Motor neuron (in vitro differentiated cells): ENCODE measurements at regions not wholly inside any gene's neighbourhood (a gene's known extent, or its start where the extent isn't known, plus 50 kb on each side); places are given as distances from the start of the nearest gene placed in this dataset.
"Not testable (repeated sequence)": the region's sequence is repeated elsewhere in the genome, so short reads cannot be mapped to it uniquely, and the experiment has no call there.

Experiments used
- ATAC-seq, 8 experiments: fragments of 200-7000 bp; cut with Tn5 transposase; replicated peaks in 6 of 8; 2 replicates each; pipeline ENCODE4 v1.8.0; 2021; ENCODE audit warnings: mild to moderate bottlenecking in 8 of 8, moderate library complexity in 8 of 8
- H3K27ac ChIP-seq, 2 donors: fragments of 250-450 bp; sonication (Bioruptor Pico); 2 replicates each; pipeline ENCODE4 v1.9.0; 2021; ENCODE audit warnings: antibody characterized with exemption in 2 of 2, mild to moderate bottlenecking in 2 of 2, moderate library complexity in 1 of 2
- H3K4me1 ChIP-seq, 2 donors: fragments of 250-450 bp; sonication (Bioruptor Pico); replicated peaks in 1 of 2; 2 replicates each; pipeline ENCODE4 v1.6.1; 2021; ENCODE audit warnings: antibody characterized with exemption in 2 of 2, mild to moderate bottlenecking in 2 of 2, moderate library complexity in 1 of 2
- H3K4me3 ChIP-seq, 5 donors: fragments of 250-450 bp; sonication (Bioruptor Pico); 2 replicates each; pipeline ENCODE4 v1.9.0; 2021; ENCODE audit warnings: antibody characterized with exemption in 5 of 5, mild to moderate bottlenecking in 5 of 5, moderate library complexity in 4 of 5
- WGBS, 10 experiments: fragments of 450-650 bp; shearing (Covaris generic); methylation state at CpG; one replicate each; pipeline ENCODE4 v1.0.0; 2022; 5-methylcytosine and 5-hydroxymethylcytosine counted together
- in situ Hi-C, 9 experiments: fragments of 400-800 bp; cut with MboI; loops; one replicate each; pipeline ENCODE4 v1.15.0; 2021; ENCODE audit warnings: low sequenced_read_pairs in 9 of 9, low pct_unique_long_range_greater_than_20kb in 2 of 9; ENCODE audit not compliant: unreplicated experiment in 9 of 9

DNA sequence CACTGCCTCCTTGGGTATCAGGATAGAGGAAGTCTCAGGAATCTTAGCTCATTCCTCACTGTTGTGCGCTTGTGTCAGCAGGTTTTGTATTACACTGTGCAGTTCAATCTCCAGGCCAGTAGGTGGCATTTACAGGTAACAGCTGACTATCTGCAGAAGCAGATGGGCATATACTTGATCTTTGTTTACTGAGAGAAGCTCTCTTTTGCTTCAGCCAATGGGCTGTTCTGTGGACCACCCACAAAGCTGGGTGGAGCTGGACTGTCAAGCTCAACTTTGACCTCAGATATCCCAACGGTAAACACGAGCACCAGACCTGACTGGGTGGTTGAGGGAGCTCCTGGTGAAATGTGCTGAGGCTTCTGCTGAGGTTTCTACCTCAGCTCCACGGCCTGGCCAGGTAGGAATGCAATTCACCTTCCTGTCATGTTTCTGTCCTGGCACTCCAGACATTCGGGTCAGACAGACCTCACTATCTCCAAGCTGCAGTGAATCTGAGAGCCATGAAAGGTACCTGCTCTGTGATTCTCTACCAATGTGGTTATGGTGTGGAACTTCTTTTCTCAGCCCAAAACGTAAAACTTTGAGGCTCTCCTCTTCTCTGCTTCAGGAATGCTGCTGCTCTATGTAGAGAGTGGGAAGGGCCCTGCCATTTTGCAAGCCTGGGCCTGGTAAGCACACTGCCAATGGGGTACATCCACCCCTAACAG is 167.9 kb upstream of the ACTBL2 start:
- ATAC-seq = peak in 3 of 8 experiments; percentile 85 to 91 (median 91)

GRCh38 chr5:57642698-57643097 is 160.1 kb upstream of the ACTBL2 start:
- no peak overlapping the region for H3K27ac ChIP-seq
- in situ Hi-C loops = no loop called here
- 83 to 100% (median 91%) methylated on average over 1 to 2 of the region's 2 CpGs for WGBS, 10 experiments
- no peak for ATAC-seq
- H3K4me1 ChIP-seq = no peaks in the 10 kb centered on the region
- no peak overlapping the region for H3K4me3 ChIP-seq

More for the DNA sequence above, 167.9 kb upstream of the ACTBL2 start:
- Histone ChIP-seq H3K27ac (no peak overlapping the region), H3K4me3 (no peak overlapping the region), H3K4me1 (peaks cover 0 to 7% of the 10 kb centered on the region in 2 donors)
- in situ Hi-C loops = no loop called here
- WGBS, 10 experiments = 11 to 100% (median 83%) methylated on average over 1 to 6 of the region's 6 CpGs; no CpG with 5 or more reads in 3 of the 10 experiments

GRCh38 chr5:57642066-57642465 is 159.5 kb upstream of the ACTBL2 start:
- no peak overlapping the region for H3K27ac ChIP-seq
- no peak for ATAC-seq
- H3K4me1 ChIP-seq = no peaks in the 10 kb centered on the region
- in situ Hi-C loops = no loop called here
- WGBS, 10 experiments = 33 to 100% (median 80%) methylated on average over 1 to 3 of the region's 4 CpGs; no CpG with 5 or more reads in 2 of the 10 experiments
- H3K4me3 ChIP-seq = no peak overlapping the region

DNA sequence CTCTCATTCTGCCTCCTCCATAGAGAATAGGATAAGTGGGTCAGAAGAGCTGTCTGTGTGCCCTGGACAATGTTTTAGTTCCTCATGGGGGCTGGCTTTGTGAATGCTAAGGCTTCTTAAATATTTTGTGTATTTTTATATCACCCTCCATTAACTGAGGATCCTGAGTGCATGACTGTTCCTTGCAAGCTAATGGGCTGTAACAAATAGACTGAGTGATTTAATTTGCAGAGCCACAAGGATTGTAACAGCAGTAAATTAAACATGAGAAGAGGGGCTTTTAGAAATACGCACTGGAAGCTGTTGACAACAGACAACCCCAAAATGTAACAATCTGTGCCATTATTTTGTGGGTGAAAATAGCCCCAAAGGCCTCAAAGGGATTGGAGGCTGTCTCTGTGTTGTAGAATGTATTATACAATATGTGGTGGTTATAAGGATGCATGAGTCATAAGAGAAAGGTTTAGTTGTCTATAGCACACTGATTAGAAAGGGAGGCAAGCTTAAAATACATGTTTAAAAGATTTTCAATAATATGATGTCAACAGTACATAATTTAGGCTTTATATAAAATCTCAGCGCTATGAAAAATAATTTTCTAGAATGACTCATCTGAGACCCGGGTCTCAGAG is 152.7 kb upstream of the ACTBL2 start:
- H3K4me3 ChIP-seq = no peak overlapping the region
- peak in 5 of 8 experiments; percentile 60 to 90 (median 78) for ATAC-seq
- H3K4me1 ChIP-seq = no peaks in the 10 kb centered on the region
- 40 to 92% (median 72%) methylated on average over 1 to 3 of the region's 3 CpGs; no CpG with 5 or more reads in 2 of the 10 experiments for WGBS, 10 experiments
- in situ Hi-C loops = no loop called here
- H3K27ac ChIP-seq = no peak overlapping the region

- peak in 3 of 8 experiments; percentile 23 to 59 (median 43) for ATAC-seq
- 0 to 80% (median 40%) methylated on average over 1 of the region's 1 CpG; no CpG with 5 or more reads in 5 of the 10 experiments for WGBS, 10 experiments
- peaks cover 0 to 6% of the 10 kb centered on the region in 2 donors for H3K4me1 ChIP-seq
- in situ Hi-C loops = no loop called here
- no peak overlapping the region for H3K4me3 ChIP-seq
- H3K27ac ChIP-seq = no peak overlapping the region
These were observed 150.3 kb upstream of the ACTBL2 start for GRCh38 chr5:57632937-57633336.

DNA sequence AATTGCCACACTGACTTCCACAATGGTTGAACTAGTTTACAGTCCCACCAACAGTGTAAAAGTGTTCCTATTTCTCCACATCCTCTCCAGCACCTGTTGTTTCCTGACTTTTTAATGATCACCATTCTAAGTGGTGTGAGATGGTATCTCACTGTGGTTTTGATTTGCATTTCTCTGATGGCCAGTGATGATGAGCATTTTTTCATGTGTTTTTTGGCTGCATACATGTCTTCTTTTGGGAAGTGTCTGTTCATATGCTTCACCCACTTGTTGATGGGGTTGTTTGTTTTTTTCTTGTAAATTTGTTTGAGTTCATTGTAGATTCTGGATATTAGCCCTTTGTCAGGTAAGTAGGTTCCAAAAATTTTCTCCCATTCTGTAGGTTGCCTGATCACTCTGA is 148.5 kb upstream of the ACTBL2 start:
- in situ Hi-C loops, H3K4me3 ChIP-seq, H3K27ac ChIP-seq, ATAC-seq, H3K4me1 ChIP-seq: not testable (repeated sequence)

DNA sequence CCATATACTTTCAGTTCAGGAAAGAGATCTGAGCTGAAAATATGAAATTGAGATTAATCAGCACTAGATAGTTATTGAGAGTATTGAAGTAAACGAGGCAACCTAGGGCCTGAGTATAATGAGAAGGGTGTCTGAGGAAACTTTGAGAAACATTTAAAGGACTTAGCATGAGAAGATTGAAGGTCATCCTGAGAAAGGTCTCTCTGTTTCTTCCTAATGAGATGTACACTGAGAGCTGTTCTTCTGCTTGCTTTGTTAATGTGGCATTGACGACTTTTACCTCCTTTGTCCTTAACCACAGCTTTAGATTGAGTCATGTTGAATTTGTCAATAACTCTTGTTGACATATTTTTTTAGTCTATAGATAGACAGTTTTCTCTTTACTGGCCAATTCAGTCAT is 145.1 kb upstream of the ACTBL2 start:
- Histone ChIP-seq H3K4me3 (no peak overlapping the region), H3K4me1 (peaks cover 0 to 6% of the 10 kb centered on the region in 2 donors), H3K27ac (no peak overlapping the region)
- in situ Hi-C loops = no loop called here
- 55 to 92% (median 81%) methylated on average over 1 to 2 of the region's 2 CpGs; no CpG with 5 or more reads in 5 of the 10 experiments for WGBS, 10 experiments
- ATAC-seq = no peak

DNA sequence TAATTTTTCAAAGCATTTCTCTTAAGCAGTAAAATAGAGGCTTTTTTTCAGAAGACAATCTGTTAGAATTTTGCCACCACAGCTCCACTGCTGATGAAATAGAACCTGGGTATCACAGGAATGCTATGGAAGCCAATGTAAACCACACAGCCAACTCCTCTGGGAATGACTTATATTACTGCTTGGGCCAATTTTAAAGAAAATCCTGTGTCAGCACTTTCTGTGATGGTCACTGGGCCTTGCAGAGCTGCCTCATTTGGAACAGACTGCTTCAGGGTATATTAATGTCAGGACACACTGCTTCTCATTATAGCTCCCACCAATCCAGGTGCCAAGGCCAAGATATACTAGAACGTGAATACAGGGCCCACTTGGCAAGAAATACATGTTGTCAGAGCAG is 144.1 kb upstream of the ACTBL2 start:
- peaks cover 0 to 6% of the 10 kb centered on the region in 2 donors for H3K4me1 ChIP-seq
- H3K4me3 ChIP-seq = no peak overlapping the region
- no peak for ATAC-seq
- in situ Hi-C loops = no loop called here
- 0 to 67% (median 33%) methylated on average over 1 of the region's 1 CpG; no CpG with 5 or more reads in 4 of the 10 experiments for WGBS, 10 experiments
- no peak overlapping the region for H3K27ac ChIP-seq

GRCh38 chr5:57621624-57622023 is 139.0 kb upstream of the ACTBL2 start:
- H3K4me1 ChIP-seq = no peaks in the 10 kb centered on the region

DNA sequence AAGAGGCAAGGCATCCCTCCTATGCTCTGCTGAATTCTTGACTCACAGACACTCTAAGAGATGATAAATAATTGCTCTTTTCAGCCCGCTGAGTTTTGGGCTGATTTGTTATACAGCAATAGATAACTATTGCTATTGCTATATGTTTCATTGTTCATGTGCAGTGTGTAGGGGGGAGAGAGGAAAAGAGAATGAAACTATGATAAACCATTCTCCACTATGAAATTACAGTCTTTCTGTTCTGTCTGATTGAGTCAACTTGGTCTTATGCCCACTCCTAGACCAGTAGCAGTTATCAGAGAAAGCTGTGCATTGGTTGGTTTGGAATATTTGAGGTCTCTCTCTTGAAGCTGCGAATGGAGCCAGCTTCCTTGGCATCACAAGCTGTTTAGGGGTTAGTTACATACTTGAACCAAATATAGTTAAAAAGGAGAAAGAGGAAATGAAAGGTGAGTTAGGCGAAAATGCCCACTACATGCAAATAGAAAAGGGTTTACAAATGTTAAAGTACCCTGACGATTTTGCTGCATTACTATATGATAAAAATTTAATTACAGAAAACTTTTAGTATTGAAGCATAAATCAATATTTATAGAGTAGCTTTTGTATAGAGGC is 136.3 kb upstream of the ACTBL2 start:
- Histone ChIP-seq H3K27ac (no peak overlapping the region), H3K4me1 (no peaks in the 10 kb centered on the region), H3K4me3 (no peak overlapping the region)
- ATAC-seq = no peak
- WGBS, 10 experiments = 24 to 95% (median 66%) methylated on average over 3 to 4 of the region's 4 CpGs; no CpG with 5 or more reads in 1 of the 10 experiments
- in situ Hi-C loops = no loop called here

More at GRCh38 chr5:57621624-57622023, 139.0 kb upstream of the ACTBL2 start:
- 36 to 100% (median 76%) methylated on average over 1 to 3 of the region's 3 CpGs; no CpG with 5 or more reads in 3 of the 10 experiments for WGBS, 10 experiments
- Histone ChIP-seq H3K27ac (no peak overlapping the region), H3K4me3 (no peak overlapping the region)
- in situ Hi-C loops = no loop called here
- no peak for ATAC-seq

- H3K27ac ChIP-seq = no peak overlapping the region
- H3K4me3 ChIP-seq = no peak overlapping the region
- in situ Hi-C loops = no loop called here
- ATAC-seq = peak in 2 of 8 experiments; percentile 28 to 51
- H3K4me1 ChIP-seq = peaks cover 8 to 13% of the 10 kb centered on the region in 2 donors
These were observed 131.1 kb upstream of the ACTBL2 start for GRCh38 chr5:57613741-57614140.

DNA sequence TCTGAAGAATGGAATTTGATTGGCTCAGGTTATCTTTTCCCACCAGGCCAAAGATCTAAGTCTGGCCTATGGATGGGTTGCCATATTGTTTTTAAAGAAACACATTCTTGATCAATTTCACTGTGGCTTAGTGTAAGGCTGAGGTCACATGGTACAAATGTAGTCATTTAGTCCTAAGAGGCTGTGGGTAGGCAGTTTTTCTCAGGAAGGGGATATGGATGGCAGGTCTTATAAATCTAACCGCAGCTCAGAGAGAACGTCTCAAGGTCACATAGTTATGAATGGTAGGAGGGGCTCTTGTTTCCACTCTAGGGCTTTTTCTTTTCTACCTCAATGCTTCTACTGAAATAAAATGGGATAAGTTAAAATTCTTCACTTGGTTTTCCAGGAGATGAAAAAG is 128.6 kb upstream of the ACTBL2 start:
- peak in 4 of 8 experiments; percentile 38 to 66 (median 61) for ATAC-seq
- in situ Hi-C loops = no loop called here
- 38 to 100% (median 70%) methylated on average over 2 of the region's 2 CpGs; no CpG with 5 or more reads in 5 of the 10 experiments for WGBS, 10 experiments
- Histone ChIP-seq H3K4me3 (no peak overlapping the region), H3K4me1 (peaks cover 8 to 16% of the 10 kb centered on the region in 2 donors), H3K27ac (no peak overlapping the region)

DNA sequence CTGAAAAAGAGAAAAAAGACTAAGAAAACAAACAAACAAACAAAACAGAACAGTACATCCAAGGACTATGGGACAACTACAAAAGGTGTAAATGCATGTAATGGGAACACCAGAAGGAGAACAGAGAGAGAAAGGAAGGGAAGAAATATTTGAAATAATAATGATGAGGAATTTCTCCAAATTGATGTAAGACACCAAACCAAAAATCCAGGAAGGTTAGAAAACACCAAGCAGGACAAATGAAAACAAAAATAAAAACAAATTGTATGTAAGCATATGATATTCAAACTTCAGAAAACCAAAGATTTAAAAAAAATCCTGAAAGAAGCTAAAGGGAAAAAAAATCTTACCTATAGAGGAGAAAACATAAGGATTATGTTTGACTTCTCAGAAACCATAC is 125.9 kb upstream of the ACTBL2 start:
- peaks cover 8 to 16% of the 10 kb centered on the region in 2 donors for H3K4me1 ChIP-seq
- in situ Hi-C loops = no loop called here
- ATAC-seq = no peak
- H3K4me3 ChIP-seq = no peak overlapping the region
- H3K27ac ChIP-seq = no peak overlapping the region
